ENCODE measurements at regions not wholly inside any gene's neighbourhood (a gene's known extent, or its start where the extent isn't known, plus 50 kb on each side); places are given as distances from the start of the nearest gene placed in this dataset.

- no peaks in the 10 kb centered on the region for H3K9me2 ChIP-seq (replicated peaks; ENCODE audit: insufficient read depth)
- H2AFZ ChIP-seq = no peak overlapping the region
- no peak for TF ChIP-seq EZH2phosphoT487 (IDR thresholded peaks at IDR 0.05; ENCODE audit: low read depth, severe bottlenecking, unreplicated experiment)
- TF ChIP-seq EZH2 (IDR thresholded peaks at IDR 0.05; ENCODE audit: borderline replicate concordance) = no peak
- no peak for TF ChIP-seq CTCF (IDR thresholded peaks at IDR 0.05; ENCODE audit: poor library complexity)
- H3K36me3 ChIP-seq (replicated peaks; ENCODE audit: insufficient read depth, low read depth) = no peaks in the 10 kb centered on the region
- no peak overlapping the region for H3K4me2 ChIP-seq
- no peak overlapping the region for H3K27ac ChIP-seq
- H3K27me3 ChIP-seq = no peaks in the 10 kb centered on the region
- H4K20me1 ChIP-seq (ENCODE audit: insufficient read depth, poor library complexity, severe bottlenecking) = no peaks in the 10 kb centered on the region
- H3K4me1 ChIP-seq (ENCODE audit: insufficient read depth) = no peaks in the 10 kb centered on the region
- no peaks in the 10 kb centered on the region for H3K79me2 ChIP-seq
- no peaks in the 10 kb centered on the region for H3K9me3 ChIP-seq (ENCODE audit: low read depth)
- no peak for DNase-seq (ENCODE audit: low spot score)
- H3K4me3 ChIP-seq = no peak overlapping the region
These were observed 117.8 kb downstream of the TMEM26 start for GRCh38 chr10:61335359-61335758.

DNA sequence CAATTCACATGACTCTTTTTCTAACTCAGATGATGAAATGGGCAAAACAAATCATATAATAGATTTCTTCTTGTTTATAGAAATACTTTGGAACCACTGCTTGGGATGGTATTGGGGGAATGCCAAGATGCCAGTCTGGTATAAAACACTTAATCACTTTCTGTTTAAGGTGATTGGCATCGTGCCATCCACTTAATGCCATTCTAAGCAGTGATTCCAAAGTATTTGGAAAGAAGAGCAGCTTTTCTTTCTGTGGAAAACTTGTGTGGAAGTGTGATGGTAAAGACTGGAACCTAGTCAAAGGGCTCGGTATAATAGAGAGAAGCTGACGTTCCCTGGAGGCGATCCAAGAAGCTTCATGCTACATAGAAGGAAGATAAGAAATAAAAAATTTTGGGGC, 120.6 kb downstream of the TMEM26 start:
- Histone ChIP-seq H3K4me2 (no peak overlapping the region), H4K20me1 (ENCODE audit: insufficient read depth, poor library complexity, severe bottlenecking) (no peaks in the 10 kb centered on the region), H3K9me3 (ENCODE audit: low read depth) (no peaks in the 10 kb centered on the region), H3K4me3 (no peak overlapping the region), H3K36me3 (replicated peaks; ENCODE audit: insufficient read depth, low read depth) (no peaks in the 10 kb centered on the region), H3K4me1 (ENCODE audit: insufficient read depth) (no peaks in the 10 kb centered on the region), H3K9me2 (replicated peaks; ENCODE audit: insufficient read depth) (no peaks in the 10 kb centered on the region), H3K27me3 (no peaks in the 10 kb centered on the region), H3K27ac (no peak overlapping the region), H2AFZ (no peak overlapping the region), H3K79me2 (no peaks in the 10 kb centered on the region)
- 82% methylated on average over 4 of the region's 4 CpGs for WGBS (ENCODE audit: low lambda C conversion rate, missing lambda C conversion rate)
- peak; percentile 14 for DNase-seq (ENCODE audit: low spot score)
- TF ChIP-seq EZH2phosphoT487 (IDR thresholded peaks at IDR 0.05; ENCODE audit: low read depth, severe bottlenecking, unreplicated experiment) (no peak), EZH2 (IDR thresholded peaks at IDR 0.05; ENCODE audit: borderline replicate concordance) (no peak), CTCF (IDR thresholded peaks at IDR 0.05; ENCODE audit: poor library complexity) (no peak)

GRCh38 chr10:61330669-61331068, 122.5 kb downstream of the TMEM26 start:
- Histone ChIP-seq H3K9me3 (ENCODE audit: low read depth) (no peaks in the 10 kb centered on the region), H3K4me3 (no peak overlapping the region), H3K4me1 (ENCODE audit: insufficient read depth) (no peaks in the 10 kb centered on the region), H2AFZ (no peak overlapping the region), H3K79me2 (no peaks in the 10 kb centered on the region), H3K9me2 (replicated peaks; ENCODE audit: insufficient read depth) (no peaks in the 10 kb centered on the region), H3K27ac (no peak overlapping the region), H4K20me1 (ENCODE audit: insufficient read depth, poor library complexity, severe bottlenecking) (no peaks in the 10 kb centered on the region), H3K36me3 (replicated peaks; ENCODE audit: insufficient read depth, low read depth) (no peaks in the 10 kb centered on the region), H3K27me3 (no peaks in the 10 kb centered on the region), H3K4me2 (no peak overlapping the region)
- WGBS (ENCODE audit: low lambda C conversion rate, missing lambda C conversion rate) = 73% methylated on average over 3 of the region's 3 CpGs
- no peak for TF ChIP-seq EZH2 (IDR thresholded peaks at IDR 0.05; ENCODE audit: borderline replicate concordance)
- TF ChIP-seq CTCF (IDR thresholded peaks at IDR 0.05; ENCODE audit: poor library complexity) = no peak
- no peak for TF ChIP-seq EZH2phosphoT487 (IDR thresholded peaks at IDR 0.05; ENCODE audit: low read depth, severe bottlenecking, unreplicated experiment)
- no peak for DNase-seq (ENCODE audit: low spot score)

GRCh38 chr10:61329854-61330253, 123.3 kb downstream of the TMEM26 start:
- Histone ChIP-seq H2AFZ (no peak overlapping the region), H4K20me1 (ENCODE audit: insufficient read depth, poor library complexity, severe bottlenecking) (no peaks in the 10 kb centered on the region), H3K27ac (no peak overlapping the region), H3K4me2 (no peak overlapping the region), H3K4me3 (no peak overlapping the region), H3K9me3 (ENCODE audit: low read depth) (no peaks in the 10 kb centered on the region), H3K27me3 (no peaks in the 10 kb centered on the region), H3K79me2 (no peaks in the 10 kb centered on the region), H3K36me3 (replicated peaks; ENCODE audit: insufficient read depth, low read depth) (no peaks in the 10 kb centered on the region), H3K9me2 (replicated peaks; ENCODE audit: insufficient read depth) (no peaks in the 10 kb centered on the region), H3K4me1 (ENCODE audit: insufficient read depth) (no peaks in the 10 kb centered on the region)
- TF ChIP-seq EZH2 (IDR thresholded peaks at IDR 0.05; ENCODE audit: borderline replicate concordance) (no peak), CTCF (IDR thresholded peaks at IDR 0.05; ENCODE audit: poor library complexity) (no peak), EZH2phosphoT487 (IDR thresholded peaks at IDR 0.05; ENCODE audit: low read depth, severe bottlenecking, unreplicated experiment) (no peak)
- 89% methylated on average over 2 of the region's 2 CpGs for whole genome bisulfite sequencing (ENCODE audit: low lambda C conversion rate, missing lambda C conversion rate)
- no peak for DNase-seq (ENCODE audit: low spot score)
